ENCODE measurements at regions not wholly inside any gene's neighbourhood (a gene's known extent, or its start where the extent isn't known, plus 50 kb on each side); places are given as distances from the start of the nearest gene placed in this dataset.

DNA sequence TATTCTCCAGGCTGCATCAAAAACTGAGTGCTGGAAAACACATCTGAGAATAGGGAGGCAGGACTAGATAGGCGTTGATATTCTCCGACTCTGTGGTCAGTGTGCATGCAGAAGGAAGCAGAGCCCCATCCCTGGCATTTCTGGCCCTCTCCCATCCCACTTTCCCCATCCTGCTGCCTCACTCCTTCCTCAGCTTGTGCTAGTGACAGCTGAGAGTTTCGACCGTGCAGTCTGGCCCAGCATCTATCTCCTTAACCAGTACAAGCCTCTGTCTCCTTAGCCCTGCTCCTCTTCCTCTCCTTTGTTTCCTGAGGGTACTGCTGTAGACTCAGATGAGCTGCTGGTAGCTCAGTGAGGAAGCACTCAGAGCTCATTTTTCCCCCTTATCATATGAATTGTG lies 163.2 kb downstream of the SUCLA2 start:
- Mint-ChIP-seq H3K36me3 (no peaks in the 10 kb centered on the region), H3K9me3 (no peaks in the 10 kb centered on the region), H3K4me3 (no peak overlapping the region), H3K27me3 (no peaks in the 10 kb centered on the region), H3K4me1 (no peaks in the 10 kb centered on the region), H3K27ac (no peak overlapping the region)

GRCh38 chr13:47837104-47837880 lies 163.8 kb downstream of the SUCLA2 start:
- H3K27ac Mint-ChIP-seq = no peak overlapping the region
- no peaks in the 10 kb centered on the region for H3K4me1 Mint-ChIP-seq
- no peaks in the 10 kb centered on the region for H3K27me3 Mint-ChIP-seq
- H3K36me3 Mint-ChIP-seq = no peaks in the 10 kb centered on the region
- no peaks in the 10 kb centered on the region for H3K9me3 Mint-ChIP-seq
- H3K4me3 Mint-ChIP-seq = no peak overlapping the region

GRCh38 chr13:47835470-47836228 lies 165.4 kb downstream of the SUCLA2 start:
- Mint-ChIP-seq H3K27me3 (no peaks in the 10 kb centered on the region), H3K4me1 (no peaks in the 10 kb centered on the region), H3K4me3 (no peak overlapping the region), H3K27ac (no peak overlapping the region), H3K36me3 (no peaks in the 10 kb centered on the region), H3K9me3 (no peaks in the 10 kb centered on the region)

GRCh38 chr13:47832458-47832972 lies 168.6 kb downstream of the SUCLA2 start:
- Mint-ChIP-seq H3K27ac (no peak overlapping the region), H3K36me3 (no peaks in the 10 kb centered on the region), H3K4me3 (no peak overlapping the region), H3K4me1 (no peaks in the 10 kb centered on the region), H3K27me3 (no peaks in the 10 kb centered on the region), H3K9me3 (no peaks in the 10 kb centered on the region)

- no peaks in the 10 kb centered on the region for H3K4me1 Mint-ChIP-seq
- no peak overlapping the region for H3K4me3 Mint-ChIP-seq
- H3K36me3 Mint-ChIP-seq = peaks cover 3% of the 10 kb centered on the region
- no peak overlapping the region for H3K27ac Mint-ChIP-seq
- H3K27me3 Mint-ChIP-seq = no peaks in the 10 kb centered on the region
- H3K9me3 Mint-ChIP-seq = peaks cover 3% of the 10 kb centered on the region
Measured at GRCh38 chr13:47831265-47831664, 169.8 kb downstream of the SUCLA2 start.

GRCh38 chr13:47829690-47830089 lies 171.4 kb downstream of the SUCLA2 start:
- H3K27ac Mint-ChIP-seq = no peak overlapping the region

DNA sequence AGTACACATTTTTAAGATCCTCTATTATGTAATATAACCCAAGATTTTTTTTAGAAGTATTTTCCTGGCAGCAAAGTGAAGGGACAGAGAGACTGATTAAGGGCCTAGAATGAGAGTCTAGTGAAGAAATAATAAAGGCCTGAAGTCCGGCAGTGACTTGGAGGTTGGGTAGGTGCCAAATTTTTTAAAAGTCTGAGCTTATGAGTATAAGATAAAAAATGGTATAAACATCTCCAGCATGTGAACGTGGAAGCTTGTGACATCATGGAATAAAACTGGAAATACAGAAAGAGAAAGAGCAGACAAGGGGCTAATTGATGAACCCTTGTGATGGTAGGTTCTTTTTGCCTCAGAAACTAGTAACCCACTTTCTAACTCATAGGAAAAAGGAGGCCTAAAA lies 174.6 kb downstream of the SUCLA2 start:
- Mint-ChIP-seq H3K27me3 (no peaks in the 10 kb centered on the region), H3K4me3 (no peak overlapping the region), H3K27ac (no peak overlapping the region)

More at GRCh38 chr13:47829690-47830089, 171.4 kb downstream of the SUCLA2 start:
- Mint-ChIP-seq H3K36me3 (peaks cover 10% of the 10 kb centered on the region), H3K4me1 (no peaks in the 10 kb centered on the region), H3K27me3 (no peaks in the 10 kb centered on the region), H3K9me3 (peaks cover 16% of the 10 kb centered on the region), H3K4me3 (no peak overlapping the region)

DNA sequence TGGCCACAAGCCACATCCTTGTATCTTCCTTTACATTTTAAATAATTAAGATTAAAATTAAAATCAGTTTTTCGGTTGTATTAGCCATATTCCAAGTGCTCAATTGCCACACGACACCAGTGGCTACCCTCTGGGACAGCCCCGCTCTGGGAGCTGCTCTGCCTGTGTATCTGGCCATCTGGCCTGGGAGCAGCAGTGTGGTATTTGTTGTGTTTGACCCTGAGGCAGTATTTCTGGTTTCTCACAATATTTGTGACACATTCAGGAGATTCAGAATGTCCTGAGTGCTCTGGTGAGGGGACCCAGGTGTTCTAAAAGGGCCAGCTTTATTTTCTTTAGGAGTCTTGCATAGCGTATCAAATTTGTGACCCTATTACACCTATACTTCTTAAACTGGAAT lies 179.0 kb downstream of the SUCLA2 start:
- Mint-ChIP-seq H3K27me3 (no peaks in the 10 kb centered on the region), H3K27ac (no peak overlapping the region), H3K36me3 (peaks cover 10% of the 10 kb centered on the region), H3K4me3 (no peak overlapping the region), H3K9me3 (peaks cover 16% of the 10 kb centered on the region), H3K4me1 (no peaks in the 10 kb centered on the region)

More for the DNA sequence above, 174.6 kb downstream of the SUCLA2 start:
- peaks cover 16% of the 10 kb centered on the region for H3K9me3 Mint-ChIP-seq
- H3K36me3 Mint-ChIP-seq = peaks cover 10% of the 10 kb centered on the region
- no peaks in the 10 kb centered on the region for H3K4me1 Mint-ChIP-seq

DNA sequence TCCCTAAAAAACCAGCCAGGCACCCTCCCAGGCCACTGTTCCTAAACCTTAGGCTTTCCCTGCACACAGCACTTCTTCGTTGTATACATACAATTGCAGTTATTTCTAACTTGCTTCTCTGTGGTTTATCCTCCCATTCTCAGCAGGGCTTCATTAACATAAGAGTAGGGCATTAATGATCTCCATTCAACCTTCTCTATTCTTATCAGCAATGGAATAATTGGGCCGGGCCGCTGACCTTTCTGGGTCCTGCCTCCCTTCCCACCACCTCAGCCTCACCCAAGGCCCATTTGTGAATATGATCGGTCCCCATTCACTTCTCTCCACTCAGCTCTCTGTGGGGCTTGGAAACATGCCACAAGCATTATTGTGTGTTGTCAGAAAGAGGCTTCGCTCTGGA lies 184.2 kb downstream of the SUCLA2 start:
- Mint-ChIP-seq H3K36me3 (no peaks in the 10 kb centered on the region), H3K27me3 (no peaks in the 10 kb centered on the region), H3K27ac (no peak overlapping the region), H3K9me3 (no peaks in the 10 kb centered on the region), H3K4me3 (no peak overlapping the region), H3K4me1 (no peaks in the 10 kb centered on the region)

DNA sequence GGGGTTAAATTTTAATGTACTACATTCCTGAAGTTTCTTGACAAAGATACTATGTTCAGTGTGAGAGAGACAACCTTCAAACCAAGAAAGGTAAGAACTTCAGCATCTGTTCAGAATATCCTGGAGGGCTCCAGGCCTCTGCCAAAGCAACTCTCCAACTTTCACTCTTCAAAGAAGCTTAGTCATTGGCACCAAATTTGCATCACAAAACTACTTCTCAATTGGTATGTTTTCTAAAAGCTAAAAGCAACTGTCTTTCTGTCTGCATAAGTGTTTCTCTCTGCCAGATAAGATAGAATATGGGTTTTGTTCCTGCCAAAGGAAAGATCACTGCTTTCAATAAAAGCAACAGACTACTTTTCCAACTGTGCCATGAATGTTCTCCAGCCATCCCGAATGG lies 187.4 kb downstream of the SUCLA2 start:
- Mint-ChIP-seq H3K36me3 (no peaks in the 10 kb centered on the region), H3K9me3 (no peaks in the 10 kb centered on the region), H3K4me3 (no peak overlapping the region)

DNA sequence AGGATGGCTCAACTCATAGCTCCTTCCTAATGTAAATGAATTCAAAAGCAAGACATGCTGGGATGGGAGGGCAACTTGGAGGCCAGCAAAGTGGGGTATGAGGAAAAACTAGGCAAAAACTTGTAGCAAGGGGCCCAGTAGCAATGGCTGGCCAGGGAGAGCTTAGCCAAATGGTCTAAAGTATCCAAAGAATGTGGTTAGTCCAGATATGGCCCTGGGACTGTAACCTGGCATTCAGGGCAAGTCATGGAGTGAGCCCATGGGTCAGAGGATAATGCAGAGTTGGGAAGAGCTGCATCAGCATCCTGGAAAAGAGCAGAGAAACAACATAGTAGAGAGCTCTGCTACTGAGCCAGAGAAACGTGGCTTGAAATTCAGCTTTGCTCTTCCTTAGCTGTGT lies 191.7 kb downstream of the SUCLA2 start:
- Mint-ChIP-seq H3K4me3 (no peak overlapping the region), H3K27me3 (peaks cover 1% of the 10 kb centered on the region), H3K27ac (no peak overlapping the region), H3K9me3 (no peaks in the 10 kb centered on the region), H3K4me1 (no peaks in the 10 kb centered on the region), H3K36me3 (no peaks in the 10 kb centered on the region)

More for the DNA sequence above, 187.4 kb downstream of the SUCLA2 start:
- Mint-ChIP-seq H3K27me3 (peaks cover 1% of the 10 kb centered on the region), H3K4me1 (no peaks in the 10 kb centered on the region), H3K27ac (no peak overlapping the region)

GRCh38 chr13:47803131-47803530 lies 197.9 kb downstream of the SUCLA2 start:
- Mint-ChIP-seq H3K27me3 (no peaks in the 10 kb centered on the region), H3K9me3 (no peaks in the 10 kb centered on the region), H3K36me3 (no peaks in the 10 kb centered on the region), H3K4me1 (no peaks in the 10 kb centered on the region), H3K4me3 (no peak overlapping the region), H3K27ac (no peak overlapping the region)

DNA sequence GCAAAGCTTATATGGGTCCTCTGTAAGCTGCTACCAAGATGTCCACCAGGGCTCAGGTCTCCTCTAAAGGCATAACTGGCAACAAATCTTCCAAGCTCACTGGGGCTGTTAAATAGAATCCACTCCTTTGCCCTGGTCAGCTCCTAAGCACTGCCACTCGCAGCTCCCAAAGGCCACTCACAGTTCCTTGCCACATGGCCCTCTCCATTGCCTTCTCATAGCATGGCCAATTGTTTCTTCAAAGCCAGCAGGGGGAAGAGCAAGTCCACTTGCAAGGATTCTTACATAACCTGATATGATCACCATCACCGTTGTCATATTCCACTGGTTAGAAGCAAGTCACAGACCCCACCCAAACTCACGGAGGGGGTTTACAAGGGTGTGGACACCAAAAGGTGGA lies 199.5 kb downstream of the SUCLA2 start:
- Mint-ChIP-seq H3K9me3 (no peaks in the 10 kb centered on the region), H3K4me3 (no peak overlapping the region), H3K27me3 (no peaks in the 10 kb centered on the region), H3K27ac (no peak overlapping the region), H3K36me3 (no peaks in the 10 kb centered on the region), H3K4me1 (no peaks in the 10 kb centered on the region)

GRCh38 chr13:47800593-47800992 lies 200.5 kb downstream of the SUCLA2 start:
- no peaks in the 10 kb centered on the region for H3K27me3 Mint-ChIP-seq
- no peaks in the 10 kb centered on the region for H3K4me1 Mint-ChIP-seq
- no peaks in the 10 kb centered on the region for H3K36me3 Mint-ChIP-seq
- no peaks in the 10 kb centered on the region for H3K9me3 Mint-ChIP-seq
- H3K27ac Mint-ChIP-seq = no peak overlapping the region
- H3K4me3 Mint-ChIP-seq = no peak overlapping the region

DNA sequence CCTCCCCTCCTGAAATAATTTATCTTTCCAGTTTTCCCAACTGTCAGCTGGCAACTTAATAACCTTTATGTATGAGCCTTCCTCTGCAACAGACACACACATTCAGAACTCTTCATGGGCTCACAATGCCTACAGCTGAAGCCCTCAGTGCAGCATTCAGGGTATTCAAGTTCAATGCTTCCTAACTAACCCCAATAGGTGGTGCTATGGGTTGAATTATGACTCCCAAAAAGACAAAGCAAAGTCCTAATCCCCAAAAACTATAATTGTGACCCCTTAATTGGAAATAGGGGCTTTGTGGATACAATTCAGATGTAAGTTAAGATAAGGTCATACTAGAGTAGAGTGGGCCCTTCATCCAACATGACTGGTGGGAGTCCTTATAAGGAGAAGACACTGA lies 202.2 kb downstream of the SUCLA2 start:
- no peaks in the 10 kb centered on the region for H3K4me1 Mint-ChIP-seq
- H3K27me3 Mint-ChIP-seq = no peaks in the 10 kb centered on the region
- no peaks in the 10 kb centered on the region for H3K9me3 Mint-ChIP-seq
- H3K4me3 Mint-ChIP-seq = no peak overlapping the region
- no peak overlapping the region for H3K27ac Mint-ChIP-seq
- H3K36me3 Mint-ChIP-seq = no peaks in the 10 kb centered on the region

DNA sequence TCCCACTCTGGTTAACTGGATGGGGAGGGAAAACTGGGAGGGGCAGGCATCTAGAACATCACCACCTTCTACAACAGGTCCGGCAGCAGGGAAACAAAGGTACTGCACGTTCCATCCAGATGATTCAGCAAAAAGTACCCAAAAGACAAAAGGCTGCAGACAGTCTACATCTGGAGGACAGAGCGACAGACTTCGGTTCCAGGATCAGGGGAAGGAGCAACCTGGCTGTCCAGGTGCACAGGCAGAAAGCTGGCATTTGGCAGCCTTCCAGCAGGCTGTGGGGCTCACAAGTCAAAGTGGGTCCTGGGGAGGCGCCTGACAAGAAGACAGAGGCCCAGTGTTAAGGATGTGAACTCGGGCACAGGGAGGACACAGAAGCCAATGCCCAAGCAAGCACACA lies 202.9 kb downstream of the SUCLA2 start:
- H3K4me3 Mint-ChIP-seq = no peak overlapping the region
- no peaks in the 10 kb centered on the region for H3K9me3 Mint-ChIP-seq
- H3K27me3 Mint-ChIP-seq = no peaks in the 10 kb centered on the region
- no peak overlapping the region for H3K27ac Mint-ChIP-seq
- no peaks in the 10 kb centered on the region for H3K36me3 Mint-ChIP-seq
- H3K4me1 Mint-ChIP-seq = no peaks in the 10 kb centered on the region
